HG03064 (cell line): ENCODE measurements at regions not wholly inside any gene's neighbourhood (a gene's known extent, or its start where the extent isn't known, plus 50 kb on each side); places are given as distances from the start of the nearest gene placed in this dataset.

Experiments used
- ATAC-seq: cut with Tn5 transposase; IDR thresholded peaks from one replicate; pipeline ENCODE4 v1.9.1; 2021; ENCODE audit warnings: low read depth; ENCODE audit not compliant: unreplicated experiment

DNA sequence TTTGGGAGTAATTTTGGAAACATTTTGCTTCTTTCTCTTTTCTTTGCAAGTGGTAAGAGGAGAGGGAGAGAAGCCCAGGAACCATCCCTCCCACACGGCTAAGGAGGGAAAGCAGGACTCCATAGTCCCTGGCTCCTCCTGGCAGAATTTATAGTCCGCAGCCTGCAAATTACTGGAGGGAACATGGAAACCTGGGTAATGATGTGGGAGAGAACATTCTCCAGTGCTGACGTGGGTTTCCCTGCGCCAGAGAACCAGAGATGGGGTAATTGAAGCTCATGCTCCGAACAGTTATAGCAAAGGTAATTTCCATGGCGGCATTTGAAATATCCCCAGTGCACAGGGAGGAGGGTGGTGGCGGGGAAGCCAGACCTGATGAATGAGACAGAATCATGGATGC, 320.4 kb downstream of the RPS24 start:
- ATAC-seq: no peak

DNA sequence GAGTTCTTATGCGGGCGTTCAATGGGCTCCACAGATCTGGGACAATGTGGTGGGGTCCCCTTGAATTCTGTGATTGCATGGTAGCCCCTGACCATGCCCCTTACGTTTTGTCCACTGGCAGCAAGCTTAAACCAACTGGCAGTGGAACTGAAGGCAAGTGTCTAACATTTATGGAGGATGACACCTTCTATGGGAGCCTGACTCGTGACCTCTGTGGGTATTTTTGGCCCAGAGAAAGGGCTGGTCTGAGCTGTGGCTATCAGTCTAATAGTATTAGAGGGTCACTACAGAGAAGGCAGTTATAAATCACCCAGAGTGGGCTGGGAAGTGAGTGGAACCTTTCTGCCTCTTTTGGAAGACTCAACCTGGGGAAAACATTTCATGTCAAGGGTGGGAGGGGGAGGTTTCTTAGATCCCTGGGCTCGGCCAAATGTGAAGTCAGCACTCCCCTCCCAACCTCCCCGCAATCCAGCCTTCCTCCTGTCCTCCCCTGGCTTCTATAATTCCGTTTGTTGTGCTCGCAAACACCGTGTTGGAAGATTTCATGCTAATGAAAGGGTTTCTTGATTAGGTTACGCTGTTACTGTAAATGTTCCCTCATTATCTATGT, 322.7 kb downstream of the RPS24 start:
- ATAC-seq: no peak

DNA sequence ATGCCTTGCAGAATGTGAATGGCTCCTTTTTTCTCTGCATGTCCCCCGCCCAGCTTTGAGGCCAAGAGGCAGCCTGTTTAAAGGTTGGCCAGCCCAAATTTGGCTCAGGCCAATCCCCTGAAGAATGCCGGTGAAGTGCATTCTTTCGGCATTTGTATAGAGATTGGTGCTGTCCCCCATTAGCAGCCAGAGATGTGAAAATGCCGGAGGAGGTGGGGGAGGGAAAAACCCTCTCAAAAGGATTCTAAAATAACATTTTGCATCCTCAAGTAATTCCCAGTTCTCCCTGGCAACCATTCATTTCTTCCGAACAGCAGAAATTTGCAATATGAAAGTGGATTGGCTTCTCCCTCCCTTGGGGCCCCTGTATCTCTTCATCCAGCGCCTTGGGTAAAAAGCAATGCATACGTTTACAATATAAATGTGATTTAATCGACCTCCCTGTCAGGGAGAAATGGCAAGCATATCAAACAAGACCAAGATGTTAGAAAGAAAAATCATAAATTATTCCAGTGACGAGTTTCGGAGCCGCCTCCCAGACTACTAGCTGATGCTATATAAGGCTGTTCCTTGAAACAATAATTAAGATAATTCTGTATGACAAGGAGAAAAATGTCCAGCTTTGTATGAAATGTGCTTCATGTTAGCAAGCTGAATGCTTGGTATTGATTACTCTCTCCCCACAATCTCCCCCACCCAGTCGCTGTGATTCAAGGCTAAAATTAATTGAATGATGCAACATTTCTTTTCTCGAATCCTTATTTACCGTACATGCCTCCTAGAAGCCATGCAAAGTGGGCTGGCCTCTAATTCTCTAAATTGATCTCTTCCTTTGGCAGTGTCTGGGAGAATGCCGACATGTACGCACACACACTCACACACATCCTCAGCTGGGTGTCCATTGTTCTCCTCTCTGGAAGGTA, 323.7 kb downstream of the RPS24 start:
- no peak for ATAC-seq

DNA sequence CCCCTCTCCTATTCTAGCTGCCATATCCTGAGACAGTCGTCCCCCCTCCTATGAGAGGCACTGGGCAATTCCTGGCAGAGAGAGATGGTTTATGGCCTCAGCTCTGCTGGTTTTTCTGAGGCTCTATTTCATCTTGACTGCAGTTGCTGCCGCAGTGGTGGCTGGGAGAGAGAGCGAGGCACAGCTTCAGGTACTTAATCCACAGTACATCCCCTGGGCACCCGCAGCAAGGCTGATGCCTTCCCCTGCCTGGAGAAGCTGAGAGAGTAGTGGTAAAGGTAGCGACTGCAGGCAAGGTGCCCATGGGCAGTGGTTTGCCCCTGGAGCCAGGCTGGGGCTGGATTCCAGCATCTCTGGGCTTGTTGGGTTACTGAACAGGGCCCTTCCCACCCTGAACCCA, 324.7 kb downstream of the RPS24 start:
- no peak for ATAC-seq

DNA sequence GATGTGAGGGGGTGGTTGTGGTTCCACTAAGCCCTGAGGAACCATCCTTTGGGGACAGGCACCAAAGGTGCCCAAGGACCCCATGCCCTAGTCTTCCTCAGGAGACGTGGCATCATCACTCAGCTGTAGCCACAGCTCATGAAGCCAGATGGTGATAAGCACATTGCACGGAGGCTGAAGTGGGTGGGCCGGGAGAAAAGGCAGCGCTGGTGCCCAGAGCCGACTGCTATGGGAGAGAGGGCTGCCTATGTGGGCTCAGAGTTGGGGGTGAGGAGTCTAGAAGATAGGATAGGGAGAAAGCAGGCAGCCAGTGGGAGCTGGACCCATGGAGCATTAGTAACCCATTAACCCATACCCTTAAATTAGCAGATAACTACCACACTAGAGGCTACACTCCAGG, 325.3 kb downstream of the RPS24 start:
- no peak for ATAC-seq

DNA sequence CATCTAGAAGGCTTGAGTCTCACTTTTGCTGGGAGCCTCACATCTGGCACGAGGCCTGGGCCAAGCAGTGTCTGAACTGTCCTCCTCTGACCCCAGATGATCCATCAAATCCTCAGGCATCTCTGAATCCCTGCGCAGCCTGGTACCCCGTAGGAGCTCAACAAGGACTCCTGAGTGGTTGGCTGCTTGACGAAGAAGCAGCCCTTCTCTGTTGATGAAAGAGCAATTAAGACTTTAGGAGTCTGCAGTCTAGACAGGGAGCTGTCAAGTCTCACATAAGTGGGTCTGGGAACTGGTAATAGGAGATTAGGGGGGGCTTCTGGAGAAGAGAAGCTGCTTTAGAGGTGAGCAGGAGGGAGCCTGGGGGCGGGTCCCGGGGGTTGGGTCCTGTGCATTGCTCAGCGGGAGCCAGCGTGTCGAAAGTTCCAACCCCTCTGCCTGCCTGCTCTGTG, 326.0 kb downstream of the RPS24 start:
- ATAC-seq: no peak

DNA sequence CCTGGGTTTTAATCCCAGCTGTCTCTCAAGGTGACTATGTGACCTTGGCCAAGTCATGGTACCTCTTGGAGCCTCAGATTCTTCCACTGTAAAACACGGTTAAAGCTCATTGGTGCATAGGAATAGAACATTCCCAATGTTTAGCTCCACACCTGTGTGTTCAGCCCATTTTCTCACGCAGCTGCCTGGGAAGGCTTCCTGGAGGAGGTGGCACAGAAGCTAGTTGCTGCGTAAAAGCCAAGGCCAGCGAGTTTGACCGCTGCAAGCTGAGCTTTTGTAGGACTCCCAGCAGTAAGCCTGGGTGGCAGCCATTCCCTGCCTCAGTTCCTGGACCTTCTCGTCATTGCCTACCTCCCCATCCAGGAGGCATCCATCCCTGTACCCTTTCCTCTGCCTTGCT, 326.6 kb downstream of the RPS24 start:
- ATAC-seq: no peak

DNA sequence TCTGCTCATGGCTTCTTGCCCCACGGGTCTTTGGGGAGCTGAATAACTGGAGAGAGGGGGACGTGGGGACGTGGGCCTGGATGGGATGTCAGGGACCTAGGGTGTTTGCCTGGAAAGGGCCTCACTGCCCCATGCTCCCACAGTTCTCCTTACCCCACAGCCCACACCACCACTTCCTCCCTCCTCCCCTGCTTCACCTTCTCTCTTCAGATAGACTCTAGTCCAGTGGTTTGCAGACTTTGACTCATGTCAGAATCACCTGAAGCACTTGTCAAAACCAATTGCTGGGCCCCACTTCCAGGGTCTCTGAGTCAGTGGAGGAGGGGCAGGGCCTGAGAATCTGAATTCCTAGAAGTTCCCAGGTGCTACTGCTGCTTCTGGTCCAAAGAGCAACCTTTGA, 327.4 kb downstream of the RPS24 start:
- no peak for ATAC-seq

DNA sequence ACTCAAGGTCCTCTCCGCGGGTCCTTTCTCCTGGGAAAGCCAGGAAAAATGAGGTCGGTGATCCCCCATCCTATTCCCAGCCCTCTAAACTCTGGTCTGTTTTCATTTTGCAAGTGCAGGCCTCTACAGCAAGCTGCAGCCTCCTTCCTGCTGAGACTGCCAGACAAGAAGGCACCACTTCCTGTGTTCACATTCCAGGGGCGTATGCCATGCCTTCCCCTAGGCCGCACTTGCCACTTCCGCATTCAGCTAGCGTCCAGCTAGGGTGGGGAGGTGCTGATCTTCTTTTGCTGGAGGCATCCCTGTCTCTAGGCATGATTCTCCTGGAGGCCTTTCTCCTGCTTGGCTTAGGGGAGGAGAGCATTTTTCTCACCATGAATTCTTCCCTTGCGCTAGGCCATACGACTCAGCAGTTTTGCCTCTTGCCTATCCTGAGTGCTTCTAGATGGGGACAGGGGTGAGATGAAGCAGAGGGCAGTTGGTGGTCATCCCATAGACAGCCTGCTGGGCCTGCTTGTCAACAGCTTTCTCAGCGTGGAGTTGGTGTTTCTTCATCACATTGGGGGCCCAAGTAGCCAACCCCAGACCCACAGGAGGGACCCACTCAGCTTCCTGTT, 328.9 kb downstream of the RPS24 start:
- ATAC-seq: no peak

DNA sequence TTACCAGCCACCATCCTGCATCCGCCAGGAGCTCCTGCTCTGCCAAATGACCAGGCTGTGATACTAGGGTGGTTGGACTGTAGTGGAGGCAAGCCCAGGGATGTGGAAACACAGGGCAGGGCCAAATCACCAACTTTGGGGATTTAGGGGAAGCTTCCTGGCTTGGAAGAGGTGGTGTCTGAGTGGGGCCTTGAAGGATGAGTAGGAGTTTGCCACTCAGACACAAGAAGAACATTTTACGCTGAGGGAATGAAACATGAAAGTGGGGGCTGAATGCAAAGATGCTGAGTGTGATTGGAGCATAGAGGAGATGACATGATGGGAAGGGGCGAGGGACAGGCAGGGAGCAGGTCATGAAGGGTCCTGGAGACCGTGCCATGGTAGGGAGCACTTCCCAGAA, 329.5 kb downstream of the RPS24 start:
- no peak for ATAC-seq

DNA sequence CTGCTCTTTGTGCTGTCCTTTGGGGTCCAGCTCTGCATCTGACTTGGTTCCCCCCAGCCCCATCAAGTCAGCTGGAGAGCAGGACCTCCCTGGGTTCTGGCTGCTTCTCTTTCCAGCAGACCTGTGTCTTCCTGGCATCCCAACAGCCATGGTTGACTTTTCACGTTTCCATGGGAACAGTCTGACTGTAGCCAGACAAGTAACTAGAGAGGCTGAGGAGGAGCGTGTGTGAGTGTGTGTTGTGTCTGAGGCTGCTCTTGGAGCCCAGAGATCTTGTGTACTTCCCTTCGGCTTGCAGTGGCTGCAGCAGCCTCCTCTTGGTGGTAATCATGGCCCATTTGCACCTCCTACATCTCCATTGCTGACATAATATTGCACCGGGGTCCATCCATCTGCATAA, 332.0 kb downstream of the RPS24 start:
- no peak for ATAC-seq

DNA sequence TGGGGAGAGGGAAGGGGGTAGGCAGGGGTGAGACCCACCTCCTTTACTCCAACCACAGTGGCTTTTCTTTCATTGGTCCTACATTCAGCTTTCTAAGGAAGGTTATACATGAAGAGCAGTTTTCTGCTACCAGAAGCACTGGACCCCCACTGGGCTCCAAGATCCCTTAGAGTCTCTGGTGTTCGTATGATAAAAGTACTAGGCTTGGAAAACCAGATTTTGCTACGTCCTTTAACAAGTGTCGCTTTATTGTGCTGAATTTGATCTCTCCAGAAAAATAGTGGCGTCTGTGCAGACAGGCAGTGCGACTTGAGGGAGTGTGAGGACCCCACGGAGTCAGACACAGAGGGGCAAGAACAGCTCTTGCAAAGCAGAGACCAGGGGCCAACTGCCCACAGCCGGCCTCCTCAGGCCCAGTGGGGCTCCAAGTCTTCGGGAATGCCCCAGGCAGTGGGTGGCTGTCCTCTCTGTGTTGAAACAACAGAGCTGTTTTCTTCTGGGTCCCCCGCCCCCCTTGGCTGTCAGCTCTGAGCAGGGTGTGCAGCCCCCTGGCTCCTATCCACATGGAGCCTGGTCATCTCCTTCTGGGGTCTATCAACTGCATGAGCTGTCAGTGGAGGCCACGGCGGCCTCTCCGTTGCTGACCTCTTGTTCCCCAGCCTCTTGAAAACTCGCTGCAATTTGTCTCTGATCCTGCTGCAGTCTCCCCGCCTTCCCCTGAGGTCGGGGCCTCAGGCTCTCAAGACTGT, 333.2 kb downstream of the RPS24 start:
- ATAC-seq: no peak

DNA sequence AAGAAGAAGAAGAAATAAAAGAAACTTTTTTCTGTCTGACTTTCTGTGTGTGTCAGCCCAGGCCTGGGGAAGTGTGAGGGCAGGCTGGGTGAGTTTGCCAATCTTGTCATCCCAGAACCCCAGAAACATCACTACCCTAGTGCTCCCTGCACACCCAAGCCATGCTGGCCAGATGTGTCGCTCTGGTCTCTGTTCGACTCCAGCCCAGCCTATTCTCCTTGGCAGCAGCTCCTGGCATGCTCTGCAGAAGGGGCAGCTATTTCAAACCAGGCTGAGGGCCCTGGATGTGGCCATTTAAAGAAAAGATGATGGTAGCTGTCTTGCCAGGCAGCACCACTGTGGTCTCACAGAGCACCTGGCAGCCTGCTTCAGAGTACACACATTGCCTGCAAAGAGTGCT, 334.1 kb downstream of the RPS24 start:
- no peak for ATAC-seq

DNA sequence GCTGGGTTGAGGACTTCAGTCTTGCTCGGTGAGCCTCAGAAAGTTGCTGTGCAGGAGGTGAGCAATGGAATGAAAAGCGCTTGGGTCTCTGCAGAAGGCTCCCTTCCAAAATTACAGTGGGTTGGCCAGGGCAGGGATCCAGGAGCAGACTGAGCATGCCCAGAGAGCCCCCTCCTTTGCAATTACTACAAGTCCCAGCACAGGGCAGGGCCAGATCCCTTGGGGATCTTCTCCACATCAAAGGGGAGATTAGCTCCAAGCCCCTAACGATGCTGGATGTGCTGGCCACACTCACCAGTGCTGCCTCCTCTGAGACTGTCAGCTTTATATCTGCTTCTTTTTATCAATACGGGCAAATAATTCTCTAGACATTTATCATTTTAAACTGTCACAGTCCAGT, 337.5 kb downstream of the RPS24 start:
- no peak for ATAC-seq

DNA sequence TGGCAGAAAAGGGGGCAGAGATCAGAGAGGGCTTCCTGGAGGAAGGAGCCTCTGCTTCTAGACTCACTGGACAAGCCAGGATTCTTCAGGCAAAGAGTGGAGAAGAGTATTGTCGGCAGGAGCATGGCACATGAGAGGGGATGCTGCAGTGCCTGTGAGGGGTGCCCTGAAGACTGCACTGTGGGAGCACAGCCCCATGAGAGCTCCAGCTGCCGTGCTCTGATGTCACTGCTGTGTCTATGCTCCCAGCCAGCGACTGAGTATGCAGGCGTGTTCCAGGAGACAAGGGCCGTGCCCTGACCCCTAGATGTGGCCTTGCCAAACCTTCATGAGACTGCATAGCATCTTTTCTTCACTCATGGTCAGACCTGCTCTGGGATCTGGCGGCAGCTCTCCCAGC, 339.1 kb downstream of the RPS24 start:
- no peak for ATAC-seq

DNA sequence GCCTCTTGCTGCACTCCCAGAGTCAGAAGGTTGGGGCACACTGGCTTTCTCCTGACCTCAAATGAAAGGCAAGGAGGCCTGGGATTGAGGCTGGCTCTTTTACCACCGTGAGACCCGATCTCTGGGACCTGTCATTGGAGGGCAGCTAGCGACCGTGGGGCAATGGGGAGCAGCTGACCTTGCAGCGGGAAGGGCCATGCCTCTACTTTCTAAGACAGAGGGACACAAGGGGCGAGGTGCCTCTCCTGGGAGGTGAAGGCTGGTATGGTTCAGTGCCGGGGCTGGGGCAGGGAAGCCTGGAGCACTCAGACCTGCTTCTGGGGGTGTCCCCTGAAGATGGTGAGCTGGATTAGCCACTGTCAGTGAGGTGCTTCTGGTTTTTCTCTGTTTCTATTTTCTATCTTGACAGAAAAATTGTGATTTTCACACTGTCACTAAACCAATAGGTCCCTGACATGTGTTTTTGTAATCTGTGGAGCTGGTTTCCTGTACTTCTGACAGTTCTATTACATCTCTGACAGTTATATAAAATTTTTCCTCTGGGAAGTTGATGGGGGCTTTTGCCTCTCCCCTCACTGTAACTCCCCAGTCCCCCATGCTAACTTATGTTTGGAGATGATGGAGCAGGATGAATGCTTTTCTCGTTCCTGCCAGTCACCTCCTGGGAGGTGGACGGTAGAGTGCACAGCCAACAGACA, 340.8 kb downstream of the RPS24 start:
- no peak for ATAC-seq

DNA sequence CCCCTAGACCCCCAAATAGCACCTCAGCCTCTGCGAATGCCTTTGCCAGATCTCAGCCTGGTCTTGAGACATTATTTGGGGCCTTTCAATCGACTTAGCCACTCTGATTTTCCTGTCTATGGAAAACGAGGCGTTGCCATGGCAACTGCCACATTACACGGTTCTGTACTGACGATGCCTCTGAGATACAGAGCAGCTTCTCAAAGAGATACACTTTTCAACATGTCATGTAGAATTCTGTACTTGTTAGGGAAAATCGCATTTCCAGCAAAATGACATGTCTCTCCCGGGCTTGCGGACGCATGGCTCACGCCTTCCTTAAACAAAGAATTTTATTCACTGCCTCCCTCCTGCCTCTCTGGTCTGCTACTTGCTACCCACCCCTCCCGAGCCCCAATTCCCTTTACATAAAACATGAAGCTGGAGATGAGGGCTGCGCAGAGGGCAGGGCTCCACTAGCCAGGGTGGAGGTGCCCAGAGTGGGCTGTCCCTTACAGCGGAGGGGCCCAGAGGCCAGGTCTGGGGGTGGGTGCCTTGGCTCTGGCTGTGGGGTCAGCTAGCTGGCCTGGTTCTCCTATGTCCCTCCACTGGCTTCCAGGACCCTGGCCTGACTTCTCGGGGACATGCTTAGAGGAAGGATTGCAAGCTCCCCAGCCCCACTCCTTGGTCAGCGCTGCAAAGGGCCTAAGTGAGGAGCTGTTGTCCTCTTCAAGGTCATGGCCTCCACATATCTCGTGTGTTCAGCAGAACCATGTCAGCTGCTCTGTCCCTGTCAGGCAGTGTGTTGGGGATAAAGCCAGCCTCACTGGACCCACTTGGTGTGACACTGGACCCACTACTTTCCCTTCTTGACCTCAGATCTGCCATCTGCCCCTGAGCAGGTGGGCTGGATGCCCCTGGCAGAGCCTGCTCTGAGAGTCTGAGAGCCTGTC, 342.5 kb downstream of the RPS24 start:
- no peak for ATAC-seq

DNA sequence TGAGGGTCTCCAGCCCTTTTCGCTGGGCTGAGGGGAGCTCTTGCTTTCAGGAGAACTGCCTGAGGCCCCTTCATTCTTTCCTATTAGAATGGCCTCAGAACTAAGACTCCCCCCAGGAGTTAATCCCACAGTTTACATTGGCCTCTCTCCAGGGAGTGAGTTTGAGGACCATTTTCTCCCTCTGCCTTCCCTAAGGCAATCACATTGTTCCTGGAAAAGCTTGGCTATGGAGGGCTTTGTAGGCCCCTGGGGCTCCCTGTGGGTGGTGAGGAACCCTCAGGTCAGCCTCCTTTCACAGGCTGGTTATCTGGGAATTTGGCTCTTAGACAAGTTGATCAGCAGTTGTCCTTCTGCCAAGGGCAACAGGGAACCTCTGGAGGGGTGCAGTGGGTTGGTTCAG, 343.7 kb downstream of the RPS24 start:
- no peak for ATAC-seq

DNA sequence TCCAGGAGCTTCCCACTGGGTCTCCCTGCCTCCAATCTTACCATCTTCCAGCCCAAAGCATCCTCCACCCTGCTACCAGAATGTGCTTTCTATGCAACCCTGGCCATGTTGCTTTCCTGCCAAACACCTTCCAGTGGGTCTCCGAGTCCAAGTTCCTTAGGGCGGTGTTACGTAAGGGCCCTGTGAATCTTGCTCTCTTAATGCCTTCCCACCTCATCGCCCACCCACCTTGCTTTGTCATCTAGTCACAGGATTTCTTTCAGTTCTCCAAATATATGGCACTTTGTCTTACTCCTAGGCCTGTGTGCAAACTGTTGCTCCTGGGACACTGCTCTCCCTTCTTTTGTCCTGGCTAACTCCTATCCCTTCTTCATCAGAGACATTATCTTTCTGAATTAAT, 344.5 kb downstream of the RPS24 start:
- ATAC-seq: no peak
